Erythroblast (primary cell): ENCODE measurements at regions not wholly inside any gene's neighbourhood (a gene's known extent, or its start where the extent isn't known, plus 50 kb on each side); places are given as distances from the start of the nearest gene placed in this dataset.

Experiments
- GATA1 ChIP-seq: IDR thresholded peaks from 2 replicates; pipeline ENCODE4 v1.6.1; 2011; ENCODE audit warnings: low read depth, mild to moderate bottlenecking, control low read depth, low read length, moderate library complexity
- POLR2A ChIP-seq: IDR thresholded peaks from 2 replicates; pipeline ENCODE4 v1.6.1; 2011; ENCODE audit warnings: mild to moderate bottlenecking, low read length

DNA sequence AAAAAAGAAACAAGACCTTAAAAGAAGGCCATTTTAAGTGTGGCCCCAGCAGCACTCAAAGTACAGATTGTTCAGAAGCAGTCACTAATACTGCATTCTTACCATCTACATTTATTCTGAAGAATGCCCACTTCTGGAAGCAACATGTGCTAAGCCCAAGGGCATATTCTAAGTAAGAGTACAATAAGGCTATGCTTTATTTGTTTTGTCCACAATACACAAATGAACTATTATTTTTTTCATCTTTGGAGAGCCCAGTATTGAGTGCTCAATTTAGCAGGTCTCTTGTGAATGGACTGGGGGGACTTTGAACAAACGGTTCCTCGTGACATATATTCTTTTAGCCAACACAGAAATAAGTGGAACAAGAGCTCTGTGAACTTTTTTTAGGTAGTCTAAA is 191.4 kb upstream of the CHORDC1 start:
- TF ChIP-seq POLR2A, result no peak
- no peak for TF ChIP-seq GATA1
